Endothelial cell of umbilical vein (primary cell): ENCODE measurements at regions not wholly inside any gene's neighbourhood (a gene's known extent, or its start where the extent isn't known, plus 50 kb on each side); places are given as distances from the start of the nearest gene placed in this dataset.

Experiments
- BruUV-seq: library from RNA; stranded (reverse); fragments of 400-500 nt; replicated peaks from 2 replicates; lab custom pipeline; 2021; lab: Mats Ljungman, UMichigan
- CTCF ChIA-PET: fragments of 300-600, 350-600 bp; sonication (Branson Sonifier 250); formaldehyde crosslinking; loops from one replicate; lab custom pipeline; 2021; ENCODE audit warnings: antibody characterized with exemption, inconsistent platforms; lab: Charles Lee
- POLR2A ChIA-PET: fragments of 300-600, 350-600 bp; sonication (Branson Sonifier 250); formaldehyde crosslinking; loops from one replicate; lab custom pipeline; 2021; ENCODE audit warnings: antibody characterized with exemption, inconsistent platforms; lab: Charles Lee
- DNase-seq: peaks from one replicate; pipeline ENCODE4 v3.0.0-alpha.2; 2011; ENCODE audit warnings: low read depth, low spot score
- FAIRE-seq: peaks from 2 replicates; lab custom pipeline; 2011; peaks lifted over from hg19 to GRCh38; lab: Jason Lieb, UNC
- H2AFZ ChIP-seq: 2 replicates; pipeline ENCODE4 v1.6.0; 2012; ENCODE audit warnings: low read depth, low read length, control low read depth, inconsistent platforms
- H3K27ac ChIP-seq: 2 replicates; pipeline ENCODE4 v1.5.1; 2011; ENCODE audit warnings: low read depth, mild to moderate bottlenecking, control low read depth, low read length, moderate library complexity; ENCODE audit not compliant: insufficient read depth
- H3K27me3 ChIP-seq, 2 experiments: 2 replicates each; pipeline versions ENCODE4 v1.6.0 to v1.6.1; 2011; ENCODE audit warnings: low read length in 2 of 2, mixed read lengths in 1 of 2; ENCODE audit not compliant: control insufficient read depth in 2 of 2, insufficient read depth in 2 of 2
- H3K36me3 ChIP-seq, 2 experiments: 2 replicates in 1 of 2; 3 replicates in 1 of 2; pipeline ENCODE4 v1.5.1; 2011; ENCODE audit warnings: low read length in 2 of 2, mild to moderate bottlenecking in 1 of 2, moderate library complexity in 1 of 2; ENCODE audit not compliant: control insufficient read depth in 2 of 2, insufficient read depth in 2 of 2; ENCODE audit errors: extremely low read depth in 1 of 2
- H3K4me1 ChIP-seq: 3 replicates; pipeline ENCODE4 v1.5.1; 2011; ENCODE audit warnings: mild to moderate bottlenecking, low read length; ENCODE audit not compliant: control insufficient read depth, insufficient read depth; ENCODE audit errors: extremely low read depth
- H3K4me2 ChIP-seq: 2 replicates; pipeline ENCODE4 v1.6.1; 2011; ENCODE audit warnings: low read length, control low read depth, mixed read lengths; ENCODE audit not compliant: insufficient read depth
- H3K4me3 ChIP-seq, 3 experiments: fragments of 200-600 bp in 1 of 3; sonication (generic), shearing (Covaris generic) in 1 of 3; replicated peaks in 1 of 3; 2 replicates each; pipeline ENCODE4 v1.5.1; 2011 to 2016; ENCODE audit warnings: control low read depth in 3 of 3, low read length in 3 of 3, mild to moderate bottlenecking in 2 of 3, inconsistent platforms in 1 of 3, low read depth in 1 of 3, moderate library complexity in 1 of 3; ENCODE audit not compliant: insufficient read depth in 1 of 3
- H3K79me2 ChIP-seq: 2 replicates; pipeline ENCODE4 v1.6.0; 2012; ENCODE audit warnings: low read length, inconsistent platforms; ENCODE audit not compliant: control insufficient read depth, insufficient read depth
- H3K9ac ChIP-seq: replicated peaks from 2 replicates; pipeline ENCODE3; 2011; ENCODE audit warnings: low read length, control low read depth; ENCODE audit not compliant: insufficient read depth; ENCODE audit errors: extremely low read depth
- H3K9me1 ChIP-seq: replicated peaks from 3 replicates; pipeline ENCODE4 v1.6.0; 2011; ENCODE audit warnings: mild to moderate bottlenecking, low read length; ENCODE audit not compliant: control insufficient read depth, insufficient read depth; ENCODE audit errors: extremely low read depth
- H3K9me3 ChIP-seq: replicated peaks from 2 replicates; pipeline ENCODE4 v1.5.1; 2012; ENCODE audit warnings: low read length, inconsistent platforms; ENCODE audit not compliant: control insufficient read depth, insufficient read depth
- H4K20me1 ChIP-seq: replicated peaks from 2 replicates; pipeline ENCODE3; 2011; ENCODE audit warnings: mild to moderate bottlenecking, low read length; ENCODE audit not compliant: control insufficient read depth, insufficient read depth; ENCODE audit errors: extremely low read depth
- CTCF ChIP-seq, 2 donors: IDR thresholded peaks; 1 replicate in 1 of 2; 2 replicates in 1 of 2; pipeline ENCODE4 v1.5.1; 2011; ENCODE audit warnings: low read length in 2 of 2, mild to moderate bottlenecking in 2 of 2, moderate library complexity in 2 of 2, control low read depth in 1 of 2, inconsistent platforms in 1 of 2, low read depth in 1 of 2; ENCODE audit not compliant: insufficient read depth in 1 of 2; ENCODE audit errors: extremely low read depth in 1 of 2
- EZH2 ChIP-seq: IDR thresholded peaks from 2 replicates; pipeline ENCODE4 v1.6.1; 2012; ENCODE audit warnings: borderline replicate concordance, low read depth, mild to moderate bottlenecking, moderate library complexity, low read length, inconsistent platforms; ENCODE audit not compliant: severe bottlenecking
- FOS ChIP-seq: IDR thresholded peaks from 2 replicates; pipeline ENCODE4 v1.6.1; 2011; ENCODE audit warnings: mild to moderate bottlenecking, low read length, moderate library complexity, borderline replicate concordance; ENCODE audit not compliant: insufficient read depth
- GATA2 ChIP-seq: IDR thresholded peaks from 2 replicates; pipeline ENCODE4 v1.7.0; 2011; ENCODE audit warnings: low read depth, mild to moderate bottlenecking, moderate library complexity, mixed read lengths, low read length; ENCODE audit not compliant: insufficient read length, insufficient read depth
- JUN ChIP-seq: IDR thresholded peaks from 2 replicates; pipeline ENCODE4 v1.6.1; 2011; ENCODE audit warnings: borderline replicate concordance, low read depth; ENCODE audit not compliant: insufficient read length, insufficient read depth
- MAX ChIP-seq: IDR thresholded peaks from 2 replicates; pipeline ENCODE4 v1.6.1; 2011; ENCODE audit not compliant: insufficient read depth, insufficient read length
- MYC ChIP-seq: IDR thresholded peaks from one replicate; pipeline ENCODE4 v1.6.1; 2011; ENCODE audit warnings: mild to moderate bottlenecking, low read depth, low read length
- POLR2A ChIP-seq: IDR thresholded peaks from 2 replicates; pipeline ENCODE4 v1.6.1; 2012; ENCODE audit warnings: low read depth, mild to moderate bottlenecking, control low read depth, low read length
- POLR2AphosphoS5 ChIP-seq: IDR thresholded peaks from 2 replicates; pipeline ENCODE4 v1.6.1; 2012; ENCODE audit warnings: low read depth, mild to moderate bottlenecking, control low read depth, low read length, moderate library complexity; ENCODE audit not compliant: insufficient read depth
- dilution Hi-C: fragments of 300-500 bp; cut with MboI; formaldehyde crosslinking; loops from one replicate; pipeline ENCODE4 v1.15.0; 2019; ENCODE audit warnings: low sequenced_read_pairs; ENCODE audit not compliant: extremely low pct_ligation_motif_present
- intact Hi-C: fragments of 100-400 bp; cut with micrococcal nuclease; formaldehyde crosslinking; loops from one replicate; pipeline ENCODE4 v1.10.0; 2022

- Histone ChIP-seq H3K4me2 (no peak overlapping the region), H4K20me1 (no peaks in the 10 kb centered on the region), H3K9ac (no peak overlapping the region), H3K9me3 (no peaks in the 10 kb centered on the region), H2AFZ (no peak overlapping the region), H3K9me1 (no peaks in the 10 kb centered on the region), H3K79me2 (no peaks in the 10 kb centered on the region), H3K4me3 (no peak overlapping the region), H3K4me1 (peaks cover 8% of the 10 kb centered on the region), H3K27me3 (no peaks in the 10 kb centered on the region), H3K27ac (no peak overlapping the region), H3K36me3 (no peaks in the 10 kb centered on the region)
- DNase-seq: no peak
- FAIRE-seq: no peak
- TF ChIP-seq FOS (no peak), JUN (no peak), POLR2A (no peak), EZH2 (no peak), CTCF (IDR thresholded peaks at IDR 0.05; ENCODE audit: extremely low read depth in 1 of 2, insufficient read depth in 1 of 2, low read depth in 1 of 2, low read length in 2 of 2) (no peak), POLR2AphosphoS5 (no peak), GATA2 (no peak), MYC (no peak), MAX (no peak)
- intact Hi-C loops (no loop called here), dilution Hi-C loops (no loop called here)
- POLR2A ChIA-PET: no interaction called here
- CTCF ChIA-PET: no interaction called here
- BruUV-seq: no TSS peak
These were observed 307.2 kb downstream of the PTEN start for GRCh38 chr10:88170628-88171027.
